ENCODE measurements at regions not wholly inside any gene's neighbourhood (a gene's known extent, or its start where the extent isn't known, plus 50 kb on each side); places are given as distances from the start of the nearest gene placed in this dataset.
"Not testable (repeated sequence)": the region's sequence is repeated elsewhere in the genome, so short reads cannot be mapped to it uniquely, and the experiment has no call there.

GRCh38 chr9:763692-764091 lies 77.8 kb upstream of the DMRT1 start:
- H3K79me2 ChIP-seq (ENCODE audit: low read length), result no peaks in the 10 kb centered on the region
- DNase-seq, result no peak
- intact Hi-C loops (cut with micrococcal nuclease), result loop anchor here (1.0 to 5.0 kb wide), 4 partner anchors 151 to 416 kb away; no protein-coding TSS in a partner anchor
- no peaks in the 10 kb centered on the region for H4K20me1 ChIP-seq (ENCODE audit: low read length)
- TF ChIP-seq CTCF (conservative IDR thresholded peaks at IDR 0.05; ENCODE audit: low read depth, low read length) (no peak), EZH2phosphoT487 (IDR thresholded peaks at IDR 0.05; ENCODE audit: borderline replicate concordance, low read length) (no peak), EZH2 (IDR thresholded peaks at IDR 0.05; ENCODE audit: low read length, unreplicated experiment) (no peak)
- no peak overlapping the region for H3K4me3 ChIP-seq (ENCODE audit: low read length)
- no peaks in the 10 kb centered on the region for H3K27me3 ChIP-seq (ENCODE audit: low read length)
- no peak overlapping the region for H3K9ac ChIP-seq (ENCODE audit: low read length)
- no peaks in the 10 kb centered on the region for H3K9me3 ChIP-seq (ENCODE audit: low read length)
- H3K4me2 ChIP-seq (ENCODE audit: low read length), result peak overlapping the region; percentile 57
- BruUV-seq (replicated peaks), result no TSS peak
- ATAC-seq, result no peak
- peak overlapping the region; percentile 76; the same call in 1 of the 2 replicates for H2AFZ ChIP-seq (ENCODE audit: low read length)
- peaks cover 8% of the 10 kb centered on the region; the same call in 1 of the 2 replicates for H3K4me1 ChIP-seq (ENCODE audit: insufficient read depth, low read length)
- no peaks in the 10 kb centered on the region for H3K9me2 ChIP-seq (replicated peaks; ENCODE audit: low read length)
- no peak overlapping the region for H3K27ac ChIP-seq (ENCODE audit: low read length)
- no peaks in the 10 kb centered on the region for H3F3A ChIP-seq (ENCODE audit: low read length, unreplicated experiment)
- CTCF ChIA-PET, result no interaction called here
- H3K36me3 ChIP-seq (ENCODE audit: low read depth, low read length), result no peaks in the 10 kb centered on the region
- POLR2A ChIA-PET (ENCODE audit: unreplicated experiment), result no interaction called here

- ChIA-PET CTCF (interaction anchor here (0.5 to 0.6 kb wide), 2 partner anchors 31 to 151 kb away, joined by 3 read pairs; no protein-coding TSS in a partner anchor), POLR2A (ENCODE audit: unreplicated experiment) (no interaction called here)
- H3K36me3 ChIP-seq (ENCODE audit: low read depth, low read length), result no peaks in the 10 kb centered on the region
- intact Hi-C loops (cut with micrococcal nuclease), result loop anchor here (1.0 to 5.0 kb wide), 4 partner anchors 151 to 417 kb away; no protein-coding TSS in a partner anchor
- no peaks in the 10 kb centered on the region for H3K27me3 ChIP-seq (ENCODE audit: low read length)
- H3K4me1 ChIP-seq (ENCODE audit: insufficient read depth, low read length), result peaks cover 8% of the 10 kb centered on the region; the same call in 1 of the 2 replicates
- TF ChIP-seq EZH2phosphoT487 (IDR thresholded peaks at IDR 0.05; ENCODE audit: borderline replicate concordance, low read length) (no peak), EZH2 (IDR thresholded peaks at IDR 0.05; ENCODE audit: low read length, unreplicated experiment) (no peak), CTCF (conservative IDR thresholded peaks at IDR 0.05; ENCODE audit: low read depth, low read length) (peak; percentile 88)
- peak overlapping the region; percentile 76 for H2AFZ ChIP-seq (ENCODE audit: low read length)
- no peaks in the 10 kb centered on the region for H3K9me2 ChIP-seq (replicated peaks; ENCODE audit: low read length)
- no peak overlapping the region for H3K9ac ChIP-seq (ENCODE audit: low read length)
- peak overlapping the region; percentile 57 for H3K4me2 ChIP-seq (ENCODE audit: low read length)
- no peaks in the 10 kb centered on the region for H4K20me1 ChIP-seq (ENCODE audit: low read length)
- no peaks in the 10 kb centered on the region for H3F3A ChIP-seq (ENCODE audit: low read length, unreplicated experiment)
- no peaks in the 10 kb centered on the region for H3K9me3 ChIP-seq (ENCODE audit: low read length)
- peak; percentile 84 for DNase-seq
- no peak overlapping the region for H3K4me3 ChIP-seq (ENCODE audit: low read length)
- ATAC-seq, result peak; percentile 99
- no TSS peak for BruUV-seq (replicated peaks)
- no peak overlapping the region for H3K27ac ChIP-seq (ENCODE audit: low read length)
- H3K79me2 ChIP-seq (ENCODE audit: low read length), result no peaks in the 10 kb centered on the region
Observed at GRCh38 chr9:764105-764524, 77.4 kb upstream of the DMRT1 start.

GRCh38 chr9:764986-765385 lies 76.5 kb upstream of the DMRT1 start:
- Histone ChIP-seq H3K4me2 (ENCODE audit: low read length) (no peak overlapping the region), H3K36me3 (ENCODE audit: low read depth, low read length) (no peaks in the 10 kb centered on the region), H3K4me1 (ENCODE audit: insufficient read depth, low read length) (peaks cover 8% of the 10 kb centered on the region; the same call in 1 of the 2 replicates), H3K9ac (ENCODE audit: low read length) (no peak overlapping the region), H3K9me2 (replicated peaks; ENCODE audit: low read length) (no peaks in the 10 kb centered on the region), H3K27me3 (ENCODE audit: low read length) (no peaks in the 10 kb centered on the region), H4K20me1 (ENCODE audit: low read length) (no peaks in the 10 kb centered on the region), H3K4me3 (ENCODE audit: low read length) (no peak overlapping the region), H3F3A (ENCODE audit: low read length, unreplicated experiment) (no peaks in the 10 kb centered on the region), H3K27ac (ENCODE audit: low read length) (no peak overlapping the region), H3K79me2 (ENCODE audit: low read length) (no peaks in the 10 kb centered on the region), H2AFZ (ENCODE audit: low read length) (no peak overlapping the region), H3K9me3 (ENCODE audit: low read length) (no peaks in the 10 kb centered on the region)
- peak; percentile 5 for DNase-seq
- ChIA-PET CTCF (no interaction called here), POLR2A (ENCODE audit: unreplicated experiment) (no interaction called here)
- TF ChIP-seq EZH2 (IDR thresholded peaks at IDR 0.05; ENCODE audit: low read length, unreplicated experiment), result no peak
- no peak for TF ChIP-seq CTCF (conservative IDR thresholded peaks at IDR 0.05; ENCODE audit: low read depth, low read length)
- TF ChIP-seq EZH2phosphoT487 (IDR thresholded peaks at IDR 0.05; ENCODE audit: borderline replicate concordance, low read length), result no peak
- intact Hi-C loops (cut with micrococcal nuclease), result loop anchor here (1.0 to 5.0 kb wide), 4 partner anchors 152 to 418 kb away; no protein-coding TSS in a partner anchor
- ATAC-seq, result no peak
- BruUV-seq (replicated peaks), result no TSS peak

- CTCF ChIA-PET; H3K9me3 ChIP-seq (ENCODE audit: low read length); H3K4me2 ChIP-seq (ENCODE audit: low read length); H3F3A ChIP-seq (ENCODE audit: low read length, unreplicated experiment); H2AFZ ChIP-seq (ENCODE audit: low read length); H3K27ac ChIP-seq (ENCODE audit: low read length); DNase-seq; H3K27me3 ChIP-seq (ENCODE audit: low read length); H3K4me3 ChIP-seq (ENCODE audit: low read length); H3K9me2 ChIP-seq (replicated peaks; ENCODE audit: low read length); H3K4me1 ChIP-seq (ENCODE audit: insufficient read depth, low read length); H3K36me3 ChIP-seq (ENCODE audit: low read depth, low read length); intact Hi-C loops (cut with micrococcal nuclease); POLR2A ChIA-PET (ENCODE audit: unreplicated experiment); H4K20me1 ChIP-seq (ENCODE audit: low read length); H3K9ac ChIP-seq (ENCODE audit: low read length); BruUV-seq (replicated peaks); ATAC-seq; H3K79me2 ChIP-seq (ENCODE audit: low read length): not testable (repeated sequence)
Observed at GRCh38 chr9:767061-767561, 74.4 kb upstream of the DMRT1 start.
